ENCODE measurements at regions not wholly inside any gene's neighbourhood (a gene's known extent, or its start where the extent isn't known, plus 50 kb on each side); places are given as distances from the start of the nearest gene placed in this dataset.
"Not testable (repeated sequence)": the region's sequence is repeated elsewhere in the genome, so short reads cannot be mapped to it uniquely, and the experiment has no call there.

- Histone ChIP-seq H3K36me3 (no peaks in the 10 kb centered on the region), H3K4me3 (no peak overlapping the region), H3K4me1 (no peaks in the 10 kb centered on the region), H3K27me3 (no peaks in the 10 kb centered on the region), H3K9me3 (peaks cover 0 to 11% (median 0%) of the 10 kb centered on the region in 4 donors), H3K27ac (replicated peaks in 1 of 4) (no peak overlapping the region)
- DNase-seq (ENCODE audit: extremely low spot score) = no peak
- WGBS = 41% methylated on average over 1 of the region's 1 CpG
- TF ChIP-seq POLR2AphosphoS5 (IDR thresholded peaks at IDR 0.05) (no peak), POLR2A (IDR thresholded peaks at IDR 0.05; ENCODE audit: low read depth) (no peak), CTCF (IDR thresholded peaks at IDR 0.05) (no peak), EP300 (IDR thresholded peaks at IDR 0.05) (no peak)
- intact Hi-C loops (cut with DNase I) = no loop called here
These were observed 126.4 kb upstream of the CCNG1 start for GRCh38 chr5:163310997-163311396.

GRCh38 chr5:163312598-163312997 lies 124.8 kb upstream of the CCNG1 start:
- H3K27ac ChIP-seq (replicated peaks in 1 of 4) = no peak overlapping the region
- TF ChIP-seq POLR2AphosphoS5 (IDR thresholded peaks at IDR 0.05) (no peak), EP300 (IDR thresholded peaks at IDR 0.05) (no peak), POLR2A (IDR thresholded peaks at IDR 0.05; ENCODE audit: low read depth) (no peak), CTCF (IDR thresholded peaks at IDR 0.05) (no peak)
- no peak for DNase-seq (ENCODE audit: extremely low spot score)
- H3K36me3 ChIP-seq = no peaks in the 10 kb centered on the region
- no peaks in the 10 kb centered on the region for H3K4me1 ChIP-seq
- H3K27me3 ChIP-seq = no peaks in the 10 kb centered on the region
- 44% methylated on average over 2 of the region's 2 CpGs for WGBS
- peaks cover 0 to 11% (median 0%) of the 10 kb centered on the region in 4 donors for H3K9me3 ChIP-seq
- no peak overlapping the region for H3K4me3 ChIP-seq
- intact Hi-C loops (cut with DNase I) = no loop called here

- H3K4me3 ChIP-seq; H3K4me1 ChIP-seq; H3K36me3 ChIP-seq; DNase-seq (ENCODE audit: extremely low spot score); H3K27me3 ChIP-seq; H3K27ac ChIP-seq (replicated peaks in 1 of 4); intact Hi-C loops (cut with DNase I): not testable (repeated sequence)
- H3K9me3 ChIP-seq = peaks cover 0 to 11% (median 0%) of the 10 kb centered on the region in 4 donors
- 74% methylated on average over 7 of the region's 7 CpGs for WGBS
These were observed 124.3 kb upstream of the CCNG1 start for GRCh38 chr5:163313049-163313448.

- H3K4me1 ChIP-seq; intact Hi-C loops (cut with DNase I); DNase-seq (ENCODE audit: extremely low spot score); H3K27ac ChIP-seq (replicated peaks in 1 of 4); H3K36me3 ChIP-seq; H3K27me3 ChIP-seq; H3K4me3 ChIP-seq: not testable (repeated sequence)
- WGBS = 77% methylated on average over 6 of the region's 6 CpGs
- peaks cover 0 to 11% (median 0%) of the 10 kb centered on the region in 4 donors for H3K9me3 ChIP-seq
These were observed 121.0 kb upstream of the CCNG1 start for GRCh38 chr5:163316374-163316773.

GRCh38 chr5:163318707-163319106 lies 118.7 kb upstream of the CCNG1 start:
- DNase-seq (ENCODE audit: extremely low spot score) = no peak
- Histone ChIP-seq H3K36me3 (no peaks in the 10 kb centered on the region), H3K27me3 (no peaks in the 10 kb centered on the region), H3K27ac (replicated peaks in 1 of 4) (no peak overlapping the region), H3K4me3 (no peak overlapping the region), H3K4me1 (no peaks in the 10 kb centered on the region), H3K9me3 (no peaks in the 10 kb centered on the region)
- WGBS = 94% methylated on average over 14 of the region's 14 CpGs
- TF ChIP-seq EP300 (IDR thresholded peaks at IDR 0.05) (no peak), POLR2AphosphoS5 (IDR thresholded peaks at IDR 0.05) (no peak), POLR2A (IDR thresholded peaks at IDR 0.05; ENCODE audit: low read depth) (no peak), CTCF (IDR thresholded peaks at IDR 0.05) (no peak)
- intact Hi-C loops (cut with DNase I) = no loop called here

- no peaks in the 10 kb centered on the region for H3K9me3 ChIP-seq
- DNase-seq (ENCODE audit: extremely low spot score) = no peak
- intact Hi-C loops (cut with DNase I) = no loop called here
- 85% methylated on average over 2 of the region's 2 CpGs for WGBS
- no peaks in the 10 kb centered on the region for H3K27me3 ChIP-seq
- no peaks in the 10 kb centered on the region for H3K36me3 ChIP-seq
- H3K4me1 ChIP-seq = no peaks in the 10 kb centered on the region
- H3K27ac ChIP-seq (replicated peaks in 1 of 4) = no peak overlapping the region
- no peak overlapping the region for H3K4me3 ChIP-seq
- TF ChIP-seq EP300 (IDR thresholded peaks at IDR 0.05) = no peak
These were observed 115.9 kb upstream of the CCNG1 start for GRCh38 chr5:163321511-163321910.
